GM19468 (cell line): ENCODE measurements at regions not wholly inside any gene's neighbourhood (a gene's known extent, or its start where the extent isn't known, plus 50 kb on each side); places are given as distances from the start of the nearest gene placed in this dataset.

Experiments used
- ATAC-seq: cut with Tn5 transposase; IDR thresholded peaks from one replicate; pipeline ENCODE4 v1.9.1; 2021; ENCODE audit warnings: mild to moderate bottlenecking, moderate library complexity, moderate number of reproducible peaks; ENCODE audit not compliant: unreplicated experiment; ENCODE audit errors: extremely low read depth

DNA sequence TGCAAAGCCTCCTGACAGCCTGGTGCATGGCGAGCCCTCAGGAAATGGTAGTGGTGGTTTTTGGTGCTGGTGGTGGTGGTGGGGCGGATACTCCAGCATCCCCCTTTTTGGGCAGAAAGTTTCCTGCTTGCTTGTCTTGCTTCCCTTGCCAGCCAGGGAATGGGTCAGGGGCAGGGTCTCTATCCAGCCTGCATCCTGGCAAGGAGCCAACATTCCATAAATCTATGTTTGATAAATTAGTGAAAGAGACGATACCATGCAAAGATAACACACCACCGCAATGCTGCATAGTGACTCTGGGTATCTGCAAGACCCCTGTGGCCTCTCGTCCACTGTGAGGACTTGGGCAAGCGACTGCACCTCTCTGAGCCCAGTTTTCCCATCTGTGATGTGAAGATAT is 246.2 kb downstream of the LRFN2 start:
- ATAC-seq: no peak

DNA sequence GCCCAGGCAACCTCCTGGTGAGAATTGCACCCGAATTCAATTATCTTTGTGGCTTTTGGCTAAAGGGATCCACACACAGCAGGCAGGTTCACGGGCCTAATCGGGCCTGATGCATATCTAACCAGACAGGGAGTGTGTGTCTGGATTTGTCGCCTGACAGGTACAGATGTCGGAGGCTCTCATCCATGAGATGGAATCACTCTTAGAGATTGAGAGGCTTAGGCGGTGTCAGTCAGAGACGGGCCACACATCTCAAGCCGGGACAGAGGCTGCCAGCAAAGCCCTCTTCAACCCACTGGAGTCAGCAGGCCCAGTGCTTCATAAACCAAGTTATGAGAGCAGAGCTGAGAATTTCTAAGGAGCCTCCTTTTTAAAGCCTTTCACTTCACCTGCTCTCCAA is 247.0 kb downstream of the LRFN2 start:
- ATAC-seq: no peak

GRCh38 chr6:40338306-40338705 is 248.9 kb downstream of the LRFN2 start:
- no peak for ATAC-seq

DNA sequence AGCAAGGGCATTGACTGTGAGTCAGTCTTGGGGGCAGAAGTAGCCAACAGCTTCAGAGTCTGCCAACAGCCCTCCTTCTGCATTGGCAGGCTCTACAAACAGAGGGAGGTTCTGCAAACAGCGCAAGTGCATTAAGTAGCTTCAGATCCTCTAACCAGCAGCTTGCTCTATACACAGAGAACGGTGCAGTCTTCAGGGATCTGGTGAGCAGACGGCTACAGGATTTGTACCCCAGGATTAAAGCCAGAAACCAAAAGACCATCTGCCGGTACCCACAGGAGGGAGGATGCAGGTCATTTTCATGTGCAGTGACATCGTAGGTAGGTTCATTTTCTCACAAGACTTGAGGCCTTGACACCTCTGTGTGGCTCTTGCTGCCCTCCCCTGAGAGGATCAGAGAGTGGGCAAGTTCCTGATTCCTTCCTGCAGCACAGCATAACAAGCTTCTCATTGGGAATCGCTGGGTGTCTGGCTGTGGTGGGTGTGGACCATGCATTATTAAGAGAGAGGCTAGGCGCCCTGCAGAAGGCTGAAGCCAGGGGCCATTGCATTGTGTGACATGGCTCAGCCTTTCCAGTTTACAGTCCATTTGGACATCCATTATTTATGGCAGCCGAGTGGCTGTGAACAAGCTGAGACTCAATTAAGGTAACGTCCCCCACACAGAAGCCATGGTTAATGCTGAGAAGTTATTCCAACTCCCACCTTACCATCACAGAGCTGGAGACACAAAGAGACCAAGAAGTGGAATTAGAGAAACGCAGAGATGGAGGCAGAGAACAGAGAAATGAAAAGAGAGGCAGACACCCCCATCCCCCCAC is 250.0 kb downstream of the LRFN2 start:
- no peak for ATAC-seq

DNA sequence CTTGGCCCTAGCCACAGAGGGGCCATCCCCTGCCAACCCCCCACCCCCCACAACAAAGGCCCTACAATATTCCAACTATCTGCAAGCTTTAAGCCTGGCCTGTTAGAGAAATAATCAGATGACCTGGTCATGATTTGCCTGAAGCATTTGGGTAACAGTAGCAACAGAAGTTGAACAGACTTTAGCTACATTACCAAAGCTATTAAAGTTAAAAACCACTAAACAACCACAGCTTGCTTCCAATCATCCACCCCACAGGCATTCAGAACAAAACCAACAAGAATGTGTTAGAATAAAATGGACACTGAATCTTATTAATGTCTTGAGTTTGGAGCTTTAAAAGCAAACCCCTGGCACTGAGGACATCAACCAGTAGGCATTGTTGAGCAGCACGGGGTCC is 250.9 kb downstream of the LRFN2 start:
- no peak for ATAC-seq

DNA sequence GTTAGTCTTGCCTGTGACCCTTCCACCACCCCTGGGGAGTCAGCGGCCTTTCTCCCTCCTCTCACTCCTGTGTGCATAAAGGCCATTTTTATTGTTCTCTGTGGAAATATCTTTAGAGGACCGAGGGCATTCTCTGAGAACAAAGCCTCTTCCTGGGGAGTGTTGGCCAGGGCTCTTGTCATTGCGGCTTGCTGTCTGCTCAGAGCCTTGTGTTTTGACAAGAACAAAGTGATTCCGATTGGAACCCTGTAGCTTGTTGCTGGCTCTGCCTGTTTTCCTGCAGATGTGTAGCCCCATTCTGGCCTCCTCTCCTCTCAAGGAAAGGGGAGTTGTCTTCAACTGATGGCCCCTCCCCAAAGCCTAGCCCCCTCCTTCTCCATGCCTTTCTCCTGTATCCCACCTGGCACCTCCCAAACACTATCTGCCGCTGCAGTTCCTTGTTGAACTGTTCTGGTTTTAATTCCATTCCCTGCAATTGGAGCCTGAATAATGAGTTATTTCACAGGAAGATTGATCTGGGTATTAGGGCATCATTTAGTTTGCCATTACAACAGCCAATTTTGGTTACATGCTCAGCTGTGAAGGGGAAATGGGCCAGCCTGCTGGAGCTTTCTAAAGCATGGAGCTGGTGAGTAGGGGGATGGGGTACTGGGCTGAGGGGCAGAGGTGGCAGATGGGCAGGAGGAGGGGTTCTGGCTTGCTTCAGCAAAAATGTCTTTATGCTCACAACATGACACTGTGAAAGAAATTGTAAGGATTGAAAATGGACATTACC is 252.5 kb downstream of the LRFN2 start:
- ATAC-seq: no peak

DNA sequence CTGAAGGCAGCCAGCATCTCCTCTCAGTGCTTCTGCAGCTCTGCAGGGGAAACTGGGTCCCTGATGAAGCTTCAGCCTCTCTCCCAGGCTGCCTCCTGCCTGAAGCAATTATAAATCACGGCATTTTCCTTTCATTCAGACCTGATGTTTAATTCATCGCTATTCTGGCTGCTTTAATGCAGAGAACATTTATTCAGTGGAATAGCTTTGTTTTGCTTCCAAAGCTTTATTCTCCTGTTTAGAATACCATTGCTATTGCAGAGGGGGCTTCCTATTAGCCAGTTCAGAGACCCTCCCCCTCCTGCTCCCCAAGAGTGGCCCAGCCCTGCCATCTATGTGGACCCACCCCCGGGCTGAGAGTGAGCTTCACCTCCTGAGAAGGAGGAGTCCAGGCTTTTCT is 255.6 kb downstream of the LRFN2 start:
- ATAC-seq: no peak

DNA sequence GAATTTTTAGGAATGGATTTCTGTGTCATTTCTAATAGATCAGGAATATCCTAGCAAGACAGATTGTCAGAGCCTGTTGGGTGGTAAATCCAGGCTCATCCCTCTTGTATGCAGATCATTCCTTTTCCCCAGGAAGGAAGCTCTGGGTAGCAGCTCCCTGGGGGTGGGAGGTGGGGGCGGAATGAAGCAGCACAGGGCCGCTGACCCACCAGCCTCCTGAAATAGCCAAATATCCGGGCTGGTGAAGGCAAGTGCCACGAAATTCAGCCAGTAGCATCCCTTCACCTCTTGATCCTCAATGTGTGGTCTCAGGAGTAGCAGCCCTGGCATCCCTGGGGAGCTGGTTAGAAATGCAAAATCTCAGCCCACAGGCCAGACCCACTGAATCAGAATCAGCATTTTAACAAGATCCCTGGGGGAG is 256.9 kb downstream of the LRFN2 start:
- no peak for ATAC-seq

DNA sequence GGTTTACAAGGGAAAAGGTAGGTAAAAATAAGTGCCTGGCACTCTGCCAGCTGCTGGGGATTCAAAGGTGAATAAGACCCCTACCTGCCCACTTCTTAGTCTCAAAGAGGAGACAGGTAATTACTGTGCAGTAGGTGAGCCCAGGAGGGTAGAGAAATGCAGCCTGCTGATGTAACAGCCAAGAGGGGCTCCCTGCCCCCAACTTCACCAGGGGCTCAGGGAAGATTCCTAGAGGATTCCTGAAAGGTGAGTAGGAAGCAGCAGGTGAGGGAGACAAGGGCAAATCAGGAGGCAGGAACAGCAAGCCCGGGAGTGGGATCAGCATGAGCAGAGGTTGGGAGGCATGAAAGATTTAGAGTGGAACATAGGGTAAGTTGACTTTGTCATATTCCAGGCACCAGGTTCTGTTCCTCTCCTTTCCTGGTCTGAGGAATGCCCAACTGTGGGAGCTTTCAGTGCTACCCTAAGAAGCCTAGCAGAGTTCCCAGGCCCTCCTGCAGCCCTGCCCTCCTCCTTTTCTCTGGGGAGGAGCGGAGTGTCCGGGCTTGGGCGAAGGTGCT is 258.1 kb downstream of the LRFN2 start:
- no peak for ATAC-seq

DNA sequence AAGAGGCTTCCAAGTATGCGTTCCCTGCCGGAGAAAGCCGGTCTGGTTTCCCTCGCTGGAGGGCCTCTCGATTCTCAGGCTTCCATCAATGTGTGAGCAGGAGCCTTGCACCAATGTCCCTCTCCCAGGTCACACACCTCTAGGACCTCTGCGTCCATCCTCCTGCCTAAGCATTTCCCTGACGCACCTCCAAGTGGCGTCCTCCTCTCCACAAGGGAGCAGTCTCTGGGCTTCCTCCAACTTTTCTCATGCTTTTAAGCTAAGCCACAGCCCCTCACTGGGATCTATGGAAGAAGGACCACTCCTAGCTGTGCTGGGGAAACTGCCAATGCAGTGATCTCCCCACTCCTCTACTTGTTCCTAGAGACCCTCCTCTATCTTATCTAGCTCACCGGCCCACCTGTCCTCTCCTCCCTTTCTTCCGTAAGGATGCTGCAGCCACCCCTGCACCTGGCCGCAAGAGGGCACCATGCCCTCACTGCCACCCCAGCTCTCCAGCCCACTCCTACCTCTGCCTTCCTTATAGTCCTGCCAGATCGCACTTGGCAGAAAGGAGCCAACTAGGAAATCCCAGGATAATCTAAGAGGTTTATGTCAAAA is 258.7 kb downstream of the LRFN2 start:
- no peak for ATAC-seq

- no peak for ATAC-seq
Measured at GRCh38 chr6:40326714-40327421, 260.3 kb downstream of the LRFN2 start.

DNA sequence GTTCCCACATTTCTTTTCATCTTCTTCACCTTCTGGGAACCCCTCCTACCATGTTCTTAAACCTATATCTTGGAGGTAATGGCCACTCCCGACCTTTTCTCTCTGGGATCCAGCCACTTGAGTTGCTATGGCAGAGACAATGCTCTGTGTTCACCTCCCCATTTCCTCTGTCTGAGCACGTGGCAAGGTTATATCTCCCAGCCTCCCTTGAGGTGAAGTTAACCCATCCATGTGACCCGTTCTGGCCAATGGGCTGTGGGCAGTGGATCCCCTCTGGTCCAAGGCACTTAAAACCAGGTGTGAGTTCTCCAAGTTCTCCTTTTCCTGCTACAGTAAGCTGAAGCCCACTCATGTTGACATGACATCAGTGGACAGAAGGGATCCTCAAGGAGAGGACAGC is 261.4 kb downstream of the LRFN2 start:
- no peak for ATAC-seq

DNA sequence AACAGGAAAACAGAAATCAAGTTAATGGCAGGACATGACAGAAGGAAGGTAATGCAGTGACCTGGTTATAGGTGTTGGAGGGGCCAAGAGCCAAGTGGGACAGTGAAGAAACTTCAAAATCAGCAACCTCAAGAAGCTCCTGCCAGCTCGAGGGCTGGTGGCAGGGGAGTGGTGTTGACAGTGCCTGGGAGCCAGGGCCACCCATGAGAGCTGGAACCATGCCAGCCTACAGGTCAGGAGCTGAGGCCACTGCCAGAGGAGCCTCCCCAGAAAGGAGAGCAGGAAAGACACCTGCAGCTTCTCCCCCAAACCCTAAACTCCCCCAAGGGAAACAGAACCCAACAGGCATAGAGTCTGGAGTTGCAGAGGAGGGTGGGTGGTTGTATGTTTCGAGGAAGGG is 262.1 kb downstream of the LRFN2 start:
- no peak for ATAC-seq

DNA sequence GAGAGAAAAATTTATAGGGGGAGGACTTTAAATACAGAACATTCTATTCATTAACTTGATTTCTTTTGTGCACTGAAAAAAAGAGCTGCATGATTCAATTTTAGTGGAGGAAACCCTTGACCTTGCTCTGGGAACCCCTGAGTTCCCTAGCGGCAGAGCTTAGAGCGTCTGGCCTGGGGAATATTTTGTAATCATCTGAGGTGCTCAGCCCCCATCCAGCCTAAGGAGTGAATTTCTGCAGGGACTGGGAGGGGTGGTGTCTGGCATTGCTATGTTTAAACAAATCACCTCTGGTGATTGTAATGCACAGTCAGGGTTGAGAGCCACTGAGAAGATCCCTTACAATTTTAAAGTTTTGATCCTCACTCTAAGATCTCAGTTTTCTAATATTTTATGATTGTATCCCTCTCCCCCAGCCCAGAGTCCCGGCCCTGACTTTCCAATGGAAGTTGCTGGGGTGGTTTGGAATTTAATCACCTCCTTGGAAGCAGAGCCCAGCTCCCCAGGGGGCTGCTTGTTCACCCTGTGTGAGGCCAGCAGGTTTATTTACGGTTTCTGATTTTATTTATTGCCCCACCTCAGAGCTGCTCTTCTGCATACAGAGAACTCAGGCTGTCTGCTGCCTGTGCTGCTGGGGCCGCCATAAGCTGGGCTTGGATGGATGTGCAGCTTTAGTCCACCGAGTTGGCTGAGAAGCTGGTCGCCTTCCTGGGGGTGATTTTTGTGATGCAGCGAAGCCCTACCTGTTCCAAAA is 263.1 kb downstream of the LRFN2 start:
- ATAC-seq: no peak

- no peak for ATAC-seq
Measured at GRCh38 chr6:40322336-40322735, 264.8 kb downstream of the LRFN2 start.

DNA sequence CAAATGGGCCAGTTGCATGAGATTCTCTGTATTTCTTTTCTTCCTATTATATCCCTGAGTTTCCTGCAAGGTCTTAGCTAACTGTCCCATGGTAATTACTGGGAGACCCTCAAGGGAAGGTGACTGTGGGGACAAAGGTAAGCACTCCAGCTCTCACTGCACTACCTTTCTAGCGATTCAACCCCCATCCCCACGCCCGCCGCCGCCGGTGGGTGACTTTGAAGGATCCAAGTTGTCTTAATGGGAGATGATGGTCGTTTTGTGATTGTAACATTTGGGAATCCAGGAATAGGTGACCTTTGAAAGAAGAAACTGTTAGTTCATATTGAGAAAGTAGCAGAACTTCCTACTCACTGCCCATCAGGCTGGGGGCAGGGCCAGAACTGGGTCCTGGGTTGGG is 265.5 kb downstream of the LRFN2 start:
- ATAC-seq: no peak

DNA sequence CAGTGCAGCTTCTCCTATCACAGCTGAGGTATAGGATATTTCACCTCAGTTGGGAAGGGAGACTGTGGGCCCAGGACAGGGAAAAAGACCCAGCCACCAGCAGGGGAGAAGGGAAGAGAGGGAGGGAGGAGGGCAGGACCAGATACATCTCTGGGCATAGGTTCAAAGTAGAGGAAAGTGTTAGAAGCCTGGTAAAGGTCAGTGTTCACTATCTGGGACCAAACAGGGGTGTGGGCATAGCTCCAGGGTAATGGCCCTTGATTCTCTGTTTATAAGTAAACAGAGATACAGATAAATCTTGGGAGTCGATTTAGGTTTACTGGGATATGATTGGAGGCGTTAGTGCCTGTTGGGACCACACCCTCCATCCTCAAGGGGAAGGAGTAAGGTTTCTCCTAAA is 266.2 kb downstream of the LRFN2 start:
- ATAC-seq: no peak

DNA sequence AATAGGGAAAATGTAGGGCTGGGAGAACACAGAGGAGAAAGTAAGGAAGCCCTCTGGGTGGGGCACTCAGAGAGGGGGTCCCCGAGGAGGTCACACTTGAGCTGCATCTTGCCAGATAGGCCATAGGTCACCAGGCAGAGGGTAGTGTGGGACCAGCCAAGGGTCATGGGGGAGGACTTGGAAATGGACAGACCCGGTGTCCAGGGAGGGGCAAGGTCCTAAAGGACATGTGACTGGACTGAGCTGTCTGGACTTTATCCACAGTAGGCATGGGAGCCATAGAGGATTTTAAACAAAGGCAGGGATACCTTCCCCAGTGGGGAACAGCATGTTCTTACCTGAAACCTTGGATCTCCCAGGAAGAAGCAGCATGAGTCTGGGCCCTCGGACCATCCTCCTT is 266.7 kb downstream of the LRFN2 start:
- ATAC-seq: no peak

DNA sequence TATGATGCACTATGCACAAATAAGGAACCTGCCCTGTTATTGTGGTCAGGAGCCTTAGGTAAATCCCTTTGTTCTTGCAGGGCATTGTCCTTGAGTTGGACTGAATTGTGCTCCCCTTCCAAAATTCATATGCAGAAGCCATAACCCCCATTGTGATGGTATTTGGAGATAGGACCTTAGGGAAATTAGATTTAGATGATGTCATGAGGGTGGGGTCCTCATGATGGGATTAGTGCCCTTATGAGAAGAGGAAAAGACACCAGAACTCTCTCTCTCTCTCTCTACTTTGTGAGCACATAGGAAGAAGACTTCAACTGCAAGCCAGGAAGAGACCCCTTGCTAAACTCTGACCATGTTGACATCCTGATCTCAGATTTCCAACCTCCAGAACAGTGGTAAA is 268.0 kb downstream of the LRFN2 start:
- ATAC-seq: no peak

- ATAC-seq: no peak
Measured at GRCh38 chr6:40315060-40315459, 272.1 kb downstream of the LRFN2 start.
